Mesenchymal stem cell (in vitro differentiated cells and primary cell): ENCODE measurements at regions not wholly inside any gene's neighbourhood (a gene's known extent, or its start where the extent isn't known, plus 50 kb on each side); places are given as distances from the start of the nearest gene placed in this dataset. TPM values are rescaled to one million over a fixed set of nuclear protein-coding genes. Genes with fewer than 3 reads are reported as not detected.

Experiments
- DNase-seq: peaks from one replicate; pipeline ENCODE4 v3.0.0-alpha.2; 2013
- H2AFZ ChIP-seq: one replicate; pipeline ENCODE4 v1.6.1; 2013; ENCODE audit warnings: low read depth, mild to moderate bottlenecking, control low read depth, inconsistent platforms, low read length, moderate library complexity
- H2AK5ac ChIP-seq: 2 replicates; pipeline ENCODE4 v1.6.1; 2013; ENCODE audit warnings: low read length, moderate library complexity, mild to moderate bottlenecking, inconsistent platforms; ENCODE audit not compliant: severe bottlenecking
- H2BK120ac ChIP-seq: one replicate; pipeline ENCODE4 v1.6.1; 2013; ENCODE audit warnings: low read depth, mild to moderate bottlenecking, inconsistent platforms, low read length, moderate library complexity
- H2BK12ac ChIP-seq, 2 experiments: one replicate each; pipeline ENCODE4 v1.6.1; 2013; ENCODE audit warnings: inconsistent platforms in 2 of 2, low read length in 2 of 2, mild to moderate bottlenecking in 2 of 2, moderate library complexity in 2 of 2, control low read depth in 1 of 2
- H2BK15ac ChIP-seq: one replicate; pipeline ENCODE4 v1.6.1; 2013; ENCODE audit warnings: mild to moderate bottlenecking, low read depth, inconsistent platforms; ENCODE audit not compliant: poor library complexity, severe bottlenecking
- H2BK5ac ChIP-seq: 2 replicates; pipeline ENCODE4 v1.6.1; 2013; ENCODE audit warnings: low read depth, mild to moderate bottlenecking, low read length, control low read depth, inconsistent platforms; ENCODE audit not compliant: poor library complexity, severe bottlenecking
- H3K14ac ChIP-seq, 2 experiments: one replicate each; pipeline ENCODE4 v1.6.1; 2013; ENCODE audit warnings: inconsistent platforms in 2 of 2, low read length in 2 of 2, control low read depth in 1 of 2, mild to moderate bottlenecking in 1 of 2, moderate library complexity in 1 of 2
- H3K18ac ChIP-seq, 2 experiments: one replicate each; pipeline ENCODE4 v1.6.1; 2013; ENCODE audit warnings: inconsistent platforms in 2 of 2, low read length in 2 of 2, control low read depth in 1 of 2, low read depth in 1 of 2, mild to moderate bottlenecking in 1 of 2
- H3K23ac ChIP-seq, 2 experiments: one replicate each; pipeline ENCODE4 v1.6.1; 2013; ENCODE audit warnings: inconsistent platforms in 2 of 2, low read length in 2 of 2, mild to moderate bottlenecking in 2 of 2, moderate library complexity in 2 of 2, control low read depth in 1 of 2
- H3K27ac ChIP-seq: 2 replicates; pipeline ENCODE4 v1.5.1; 2013; ENCODE audit warnings: mild to moderate bottlenecking, moderate library complexity, low read length, control low read depth, inconsistent platforms; ENCODE audit not compliant: poor library complexity, severe bottlenecking
- H3K27me3 ChIP-seq, 2 experiments: 2 replicates each; pipeline versions ENCODE4 v1.6.1 to v1.7.0; 2013; ENCODE audit warnings: low read length in 2 of 2, mild to moderate bottlenecking in 2 of 2, moderate library complexity in 2 of 2, control low read depth in 1 of 2, inconsistent platforms in 1 of 2; ENCODE audit not compliant: control insufficient read depth in 1 of 2, insufficient read depth in 1 of 2
- H3K36me3 ChIP-seq, 2 experiments: 2 replicates each; pipeline versions ENCODE4 v1.6.1 to v1.7.0; 2013; ENCODE audit warnings: low read length in 2 of 2, control low read depth in 1 of 2, inconsistent platforms in 1 of 2, low read depth in 1 of 2, mild to moderate bottlenecking in 1 of 2; ENCODE audit not compliant: insufficient read depth in 2 of 2, control insufficient read depth in 1 of 2
- H3K4ac ChIP-seq, 2 experiments: one replicate each; pipeline ENCODE4 v1.6.1; 2013; ENCODE audit warnings: inconsistent platforms in 2 of 2, low read length in 2 of 2, mild to moderate bottlenecking in 2 of 2, moderate library complexity in 2 of 2, control low read depth in 1 of 2, low read depth in 1 of 2
- H3K4me1 ChIP-seq: 2 replicates; pipeline ENCODE4 v1.6.1; 2013; ENCODE audit warnings: low read depth, low read length, control low read depth; ENCODE audit not compliant: control insufficient read depth, insufficient read depth
- H3K4me2 ChIP-seq: 2 replicates; pipeline ENCODE4 v1.6.1; 2013; ENCODE audit warnings: low read length, mild to moderate bottlenecking, inconsistent platforms; ENCODE audit not compliant: poor library complexity, severe bottlenecking
- H3K4me3 ChIP-seq, 2 experiments: 2 replicates each; pipeline versions ENCODE4 v1.5.1 to v1.7.0; 2013; ENCODE audit warnings: low read length in 2 of 2, mild to moderate bottlenecking in 2 of 2, control low read depth in 1 of 2, low read depth in 1 of 2; ENCODE audit not compliant: insufficient read depth in 1 of 2
- H3K79me1 ChIP-seq: replicated peaks from 2 replicates; pipeline ENCODE4 v1.6.1; 2013; ENCODE audit warnings: mild to moderate bottlenecking, control low read depth, low read length, inconsistent platforms; ENCODE audit not compliant: poor library complexity, severe bottlenecking
- H3K9ac ChIP-seq: 2 replicates; pipeline ENCODE4 v1.7.0; 2013; ENCODE audit warnings: mild to moderate bottlenecking, low read length, moderate library complexity
- H3K9me3 ChIP-seq: 2 replicates; pipeline ENCODE4 v1.7.0; 2013; ENCODE audit warnings: mild to moderate bottlenecking, low read length; ENCODE audit not compliant: control insufficient read depth
- H4K8ac ChIP-seq: one replicate; pipeline ENCODE4 v1.6.1; 2013; ENCODE audit warnings: inconsistent platforms, mild to moderate bottlenecking, low read length, moderate library complexity
- H4K91ac ChIP-seq: one replicate; pipeline ENCODE4 v1.6.1; 2013; ENCODE audit warnings: mild to moderate bottlenecking, low read length, inconsistent platforms
- WGBS: methylation state at CpG from one replicate; pipeline ENCODE4 v1.1.7; 2013; ENCODE audit warnings: mixed read lengths; 5-methylcytosine and 5-hydroxymethylcytosine counted together
- small RNA-seq: library from polyadenylated mRNA; stranded (forward); fragments of <200 nt; extraction: miRNeasy Mini kit (QIAGEN cat#:217004); gene quantifications from one replicate; pipeline ENCODE3, GENCODE V24; 2013; ENCODE audit warnings: low read depth

DNA sequence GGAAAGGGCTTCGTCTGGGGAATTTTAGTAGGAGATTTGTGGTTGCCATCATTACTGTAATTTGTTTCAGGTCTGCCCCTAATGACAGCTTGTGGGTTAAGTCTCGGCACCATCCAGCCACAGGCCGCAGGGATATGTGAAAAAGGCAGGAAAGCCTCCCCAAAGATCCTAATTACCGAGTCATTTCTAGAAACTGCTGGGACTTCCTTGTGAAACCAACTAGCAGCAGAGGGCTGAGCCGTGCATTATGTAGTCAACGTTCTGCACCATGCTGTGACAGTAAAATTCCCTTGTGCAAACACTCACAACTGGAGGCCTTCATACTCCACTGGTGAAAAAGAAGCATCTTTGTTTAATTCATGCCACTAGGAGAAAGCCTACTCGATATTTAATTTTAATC is 230.3 kb downstream of the MPDZ start:
- Histone ChIP-seq H3K9ac (no peak overlapping the region), H3K4me2 (no peak overlapping the region), H2BK12ac (no peak overlapping the region)

DNA sequence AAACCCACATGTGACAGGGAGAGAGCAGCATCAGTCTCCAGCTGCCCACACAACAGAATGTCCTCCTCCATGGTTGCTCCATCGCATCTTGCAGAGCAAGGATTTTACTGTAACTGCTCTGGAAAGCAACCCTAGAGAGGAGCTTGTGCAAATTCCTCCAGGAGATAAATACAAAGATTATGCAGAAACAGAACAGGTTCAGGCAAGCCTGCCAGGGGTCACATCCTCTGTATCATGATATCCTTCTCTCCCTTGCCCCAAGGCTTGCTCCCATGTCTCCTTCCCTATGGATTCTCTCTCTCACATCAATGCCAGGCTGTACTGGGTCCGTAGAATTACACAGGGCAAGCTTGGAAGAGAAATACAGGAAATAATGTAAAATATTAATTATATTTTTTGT is 226.0 kb downstream of the MPDZ start:
- H3K9ac ChIP-seq, result no peak overlapping the region
- H3K4me2 ChIP-seq, result no peak overlapping the region
- H3K27ac ChIP-seq, result no peak overlapping the region
- DNase-seq, result no peak
- H2BK5ac ChIP-seq, result no peak overlapping the region
- H2BK12ac ChIP-seq, result no peak overlapping the region
- H2BK15ac ChIP-seq, result no peak overlapping the region
- H2AFZ ChIP-seq, result no peak overlapping the region
- no peak overlapping the region for H4K8ac ChIP-seq
- no peak overlapping the region for H3K18ac ChIP-seq
- no peak overlapping the region for H2BK120ac ChIP-seq
- H3K4me1 ChIP-seq, result no peaks in the 10 kb centered on the region
- WGBS, result 100% methylated on average over 1 of the region's 2 CpGs
- no peak overlapping the region for H2AK5ac ChIP-seq
- no peaks in the 10 kb centered on the region for H3K79me1 ChIP-seq
- no peaks in the 10 kb centered on the region for H3K9me3 ChIP-seq
- H3K23ac ChIP-seq, result no peak overlapping the region
- no peak overlapping the region for H3K14ac ChIP-seq
- H4K91ac ChIP-seq, result no peak overlapping the region
- no peaks in the 10 kb centered on the region for H3K36me3 ChIP-seq
- H3K4me3 ChIP-seq, result no peak overlapping the region
- peaks cover 0 to 5% of the 10 kb centered on the region in 2 experiments for H3K27me3 ChIP-seq
- H3K4ac ChIP-seq, result no peak overlapping the region

More for the DNA sequence above, 230.3 kb downstream of the MPDZ start:
- Histone ChIP-seq H3K9me3 (no peaks in the 10 kb centered on the region), H3K18ac (no peak overlapping the region), H3K4me1 (no peaks in the 10 kb centered on the region), H3K14ac (no peak overlapping the region), H3K27me3 (no peaks in the 10 kb centered on the region), H2BK5ac (no peak overlapping the region), H3K23ac (no peak overlapping the region), H2AFZ (no peak overlapping the region), H3K4ac (no peak overlapping the region), H2AK5ac (no peak overlapping the region), H2BK15ac (no peak overlapping the region), H3K4me3 (no peak overlapping the region), H2BK120ac (no peak overlapping the region), H3K79me1 (no peaks in the 10 kb centered on the region), H4K91ac (no peak overlapping the region), H3K27ac (no peak overlapping the region), H3K36me3 (no peaks in the 10 kb centered on the region), H4K8ac (no peak overlapping the region)
- 80% methylated on average over 6 of the region's 7 CpGs for WGBS
- DNase-seq, result no peak

DNA sequence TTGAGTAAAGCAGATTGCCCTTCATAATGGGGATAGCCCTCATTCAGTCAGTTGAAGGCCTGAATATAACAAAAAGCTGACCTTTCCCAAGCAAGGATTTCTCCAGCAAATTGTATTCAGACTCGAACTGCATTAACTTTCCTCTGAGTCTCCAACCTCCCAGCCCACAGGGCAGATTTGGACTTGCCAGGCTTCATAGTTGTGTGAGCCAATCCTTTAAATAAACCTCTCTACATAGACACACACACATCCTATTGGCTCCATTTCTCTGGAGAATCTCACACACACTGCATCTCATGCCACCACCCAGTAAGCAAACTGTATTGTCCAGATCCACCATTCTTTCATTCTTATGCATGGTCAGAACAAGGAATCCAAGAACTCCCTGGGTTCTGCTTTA is 225.1 kb downstream of the MPDZ start:
- H3K27me3 ChIP-seq, result peaks cover 0 to 5% of the 10 kb centered on the region in 2 experiments
- H3K4ac ChIP-seq, result no peak overlapping the region
- no peak overlapping the region for H3K14ac ChIP-seq
- no peaks in the 10 kb centered on the region for H3K36me3 ChIP-seq
- no peak overlapping the region for H2AK5ac ChIP-seq
- H3K23ac ChIP-seq, result no peak overlapping the region
- no peak overlapping the region for H3K4me3 ChIP-seq
- H3K9ac ChIP-seq, result no peak overlapping the region
- no peak overlapping the region for H3K4me2 ChIP-seq
- no peak overlapping the region for H4K8ac ChIP-seq
- no peak overlapping the region for H4K91ac ChIP-seq
- no peak overlapping the region for H2BK12ac ChIP-seq
- H3K27ac ChIP-seq, result no peak overlapping the region
- H3K4me1 ChIP-seq, result no peaks in the 10 kb centered on the region
- no peak overlapping the region for H2BK120ac ChIP-seq
- H3K9me3 ChIP-seq, result no peaks in the 10 kb centered on the region
- no peak overlapping the region for H2BK5ac ChIP-seq
- H3K79me1 ChIP-seq, result no peaks in the 10 kb centered on the region
- no peak overlapping the region for H2BK15ac ChIP-seq
- no peak overlapping the region for H2AFZ ChIP-seq
- no peak for DNase-seq
- no peak overlapping the region for H3K18ac ChIP-seq
- WGBS, result 76% methylated on average over 1 of the region's 1 CpG

Small RNAs in the stretch of these regions (small RNA-seq; reads per million reads assigned to genes)
- gene RF00019, result not detected
